GM12878 (cell line): ENCODE measurements at regions not wholly inside any gene's neighbourhood (a gene's known extent, or its start where the extent isn't known, plus 50 kb on each side); places are given as distances from the start of the nearest gene placed in this dataset.
"Not testable (repeated sequence)": the region's sequence is repeated elsewhere in the genome, so short reads cannot be mapped to it uniquely, and the experiment has no call there.

Experiments used
- ATAC-seq: fragments of 200-7000 bp; cut with Tn5 transposase; 3 replicates; pipeline ENCODE4 v1.9.1; 2020; ENCODE audit warnings: mild to moderate bottlenecking, moderate library complexity
- BruUV-seq: library from RNA; stranded (reverse); fragments of 400-500 nt; replicated peaks from 2 replicates; lab custom pipeline; 2021; lab: Mats Ljungman, UMichigan
- CTCF ChIA-PET: fragments of 300-600 bp; sonication (Branson Sonifier 250); formaldehyde crosslinking; extraction: SDS; loops from one replicate; lab custom pipeline; 2021; ENCODE audit warnings: inconsistent platforms; lab: Yijun Ruan, JAX
- POLR2A ChIA-PET: fragments of 350-600 bp; formaldehyde crosslinking; extraction: SDS; loops from one replicate; lab custom pipeline; 2021; ENCODE audit warnings: inconsistent platforms; lab: Charles Lee
- RAD21 ChIA-PET: fragments of 300-600 bp; sonication (Branson Sonifier 250); formaldehyde crosslinking; loops from one replicate; lab custom pipeline; 2023; ENCODE audit warnings: antibody characterized with exemption; ENCODE audit not compliant: unreplicated experiment; lab: Charles Lee
- SMC1A ChIA-PET: fragments of 300-600 bp; sonication (Branson Sonifier 250); formaldehyde crosslinking; loops from one replicate; lab custom pipeline; 2023; ENCODE audit not compliant: unreplicated experiment, uncharacterized antibody; lab: Charles Lee
- DNase-seq: peaks from one replicate; pipeline ENCODE4 v3.0.0-alpha.2; 2011; ENCODE audit warnings: low read depth, low spot score
- FAIRE-seq: peaks from 3 replicates; lab custom pipeline; 2011; peaks lifted over from hg19 to GRCh38; lab: Jason Lieb, UNC
- H2AFZ ChIP-seq: 2 replicates; pipeline ENCODE4 v1.6.0; 2011; ENCODE audit warnings: low read depth, low read length, control low read depth; ENCODE audit not compliant: control insufficient read depth
- H3K27ac ChIP-seq: 2 replicates; pipeline ENCODE4 v1.5.1; 2011; ENCODE audit warnings: control low read depth; ENCODE audit not compliant: control insufficient read depth, insufficient read depth
- H3K27me3 ChIP-seq, 2 experiments: replicated peaks in 1 of 2; 2 replicates each; pipeline versions ENCODE4 v1.6.0 to v1.6.1; 2011; ENCODE audit warnings: low read length in 1 of 2; ENCODE audit not compliant: control insufficient read depth in 2 of 2, insufficient read depth in 2 of 2
- H3K36me3 ChIP-seq, 2 experiments: 2 replicates each; pipeline ENCODE4 v1.5.1; 2011; ENCODE audit warnings: low read length in 1 of 2; ENCODE audit not compliant: control insufficient read depth in 2 of 2, insufficient read depth in 2 of 2
- H3K4me1 ChIP-seq: 2 replicates; pipeline ENCODE4 v1.6.1; 2011; ENCODE audit warnings: mild to moderate bottlenecking, low read length, moderate library complexity, mixed read lengths; ENCODE audit not compliant: control insufficient read depth, insufficient read depth
- H3K4me2 ChIP-seq: 2 replicates; pipeline ENCODE4 v1.6.0; 2011; ENCODE audit warnings: control low read depth; ENCODE audit not compliant: control insufficient read depth, insufficient read depth
- H3K4me3 ChIP-seq: fragments of 200-600 bp; sonication (generic); 2 replicates; pipeline ENCODE4 v1.5.1; 2016
- H3K79me2 ChIP-seq: 2 replicates; pipeline ENCODE4 v1.6.0; 2011; ENCODE audit warnings: low read length; ENCODE audit not compliant: control insufficient read depth, insufficient read depth
- H3K9ac ChIP-seq: 2 replicates; pipeline ENCODE4 v1.8.0; 2011; ENCODE audit warnings: low read length, control low read depth, mixed read lengths; ENCODE audit not compliant: control insufficient read depth, insufficient read depth
- H3K9me3 ChIP-seq: replicated peaks from 3 replicates; pipeline ENCODE4 v1.5.1; 2011; ENCODE audit warnings: mild to moderate bottlenecking, low read length; ENCODE audit not compliant: control insufficient read depth, insufficient read depth
- H4K20me1 ChIP-seq: 2 replicates; pipeline ENCODE4 v1.6.0; 2011; ENCODE audit not compliant: control insufficient read depth, insufficient read depth
- TAF1 ChIP-seq: IDR thresholded peaks from 2 replicates; pipeline ENCODE4 v1.6.1; 2011; ENCODE audit warnings: mild to moderate bottlenecking, low read depth, low read length, borderline replicate concordance
- WGBS: methylation state at CpG from one replicate; pipeline ENCODE4 v1.1.6; 2016; ENCODE audit warnings: low lambda C conversion rate; ENCODE audit not compliant: insufficient replicate concordance, insufficient coverage; ENCODE audit errors: missing lambda C conversion rate; 5-methylcytosine and 5-hydroxymethylcytosine counted together
- in situ Hi-C: fragments of 300-500 bp; cut with MboI; formaldehyde crosslinking; loops from 9 replicates; pipeline ENCODE4 v1.14.3; 2018; ENCODE audit warnings: mixed read lengths
- intact Hi-C: fragments of 100-400 bp; cut with micrococcal nuclease; formaldehyde crosslinking; loops from one replicate; pipeline ENCODE4 v1.14.2; 2022; ENCODE audit not compliant: unreplicated experiment

DNA sequence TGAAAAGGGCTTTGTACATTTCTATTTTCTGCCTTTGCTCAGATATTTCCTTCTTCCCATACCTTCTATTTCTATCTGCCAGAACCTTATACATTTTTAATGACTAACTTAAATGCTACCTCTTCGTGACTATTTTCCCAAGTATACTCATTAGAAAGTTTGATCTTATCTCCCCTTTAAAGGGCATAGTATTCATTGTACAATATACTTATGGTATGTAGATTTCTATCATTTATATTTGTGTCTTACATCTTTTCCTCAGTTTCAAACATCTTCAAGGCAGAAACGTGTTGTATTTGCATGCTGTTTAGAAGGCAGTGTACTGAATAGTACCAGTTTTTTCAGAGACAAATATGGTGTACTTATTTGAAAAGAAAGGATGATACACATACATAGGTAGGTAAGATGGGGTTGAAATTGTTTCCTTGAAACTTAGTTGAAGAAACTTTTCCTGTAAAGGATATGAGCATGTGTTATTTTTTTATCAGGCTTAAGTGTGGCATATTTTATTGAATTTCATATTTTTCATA is 518.1 kb upstream of the NUDT12 start:
- ATAC-seq = no peak
- H3K4me2 ChIP-seq = no peak overlapping the region
- H2AFZ ChIP-seq = no peak overlapping the region
- ChIA-PET POLR2A (no interaction called here), RAD21 (no interaction called here)
- H3K36me3 ChIP-seq = no peaks in the 10 kb centered on the region
- in situ Hi-C loops = no loop called here
- no peak overlapping the region for H3K9ac ChIP-seq
- H3K27ac ChIP-seq = no peak overlapping the region
- H3K4me3 ChIP-seq = no peak overlapping the region
- TF ChIP-seq TAF1 = no peak
- TF ChIP-seq, all 136 proteins: peak for 0
- Histone ChIP-seq H4K20me1 (no peaks in the 10 kb centered on the region), H3K9me3 (no peaks in the 10 kb centered on the region), H3K4me1 (no peaks in the 10 kb centered on the region), H3K79me2 (no peaks in the 10 kb centered on the region), H3K27me3 (no peaks in the 10 kb centered on the region)
- CTCF ChIA-PET = no interaction called here
- WGBS = 0% methylated on average over 2 of the region's 2 CpGs
- FAIRE-seq = no peak
- SMC1A ChIA-PET = interaction anchor here (0.6 to 1.0 kb wide), 3 partner anchors 27 to 624 kb away, joined by 3 to 4 read pairs (median 3); no protein-coding TSS in a partner anchor
- DNase-seq = no peak
- BruUV-seq = no TSS peak
- intact Hi-C loops = no loop called here

DNA sequence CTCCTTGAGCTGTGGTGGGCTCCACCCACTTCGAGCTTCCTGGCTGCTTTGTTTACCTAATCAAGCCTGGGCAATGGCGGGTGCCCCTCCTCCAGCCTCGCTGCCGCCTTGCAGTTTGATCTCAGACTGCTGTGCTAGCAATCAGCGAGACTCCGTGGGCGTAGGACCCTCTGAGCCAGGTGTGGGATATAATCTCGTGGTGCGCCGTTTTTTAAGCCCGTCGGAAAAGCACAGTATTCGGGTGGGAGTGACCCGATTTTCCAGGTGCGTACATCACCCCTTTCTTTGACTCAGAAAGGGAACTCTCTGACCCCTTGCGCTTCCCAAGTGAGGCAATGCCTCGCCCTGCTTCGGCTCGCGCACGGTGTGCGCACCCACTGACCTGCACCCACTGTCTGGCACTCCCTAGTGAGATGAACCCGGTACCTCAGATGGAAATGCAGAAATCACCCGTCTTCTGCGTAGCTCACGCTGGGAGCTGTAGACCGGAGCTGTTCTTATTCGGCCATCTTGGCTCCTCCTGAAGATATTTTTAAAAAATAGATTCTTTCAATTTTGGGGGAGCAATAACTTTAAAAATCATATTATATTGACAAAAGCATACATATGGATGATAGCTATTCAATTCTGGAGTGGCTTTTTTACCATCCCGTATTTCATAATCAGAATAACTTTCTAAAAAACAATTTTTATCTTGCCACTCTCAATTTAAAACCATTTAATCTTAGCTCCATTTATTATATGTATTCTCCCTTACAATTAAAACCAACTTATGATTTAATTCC is 517.5 kb upstream of the NUDT12 start:
- H3K4me3 ChIP-seq, H3K27me3 ChIP-seq, POLR2A ChIA-PET, ATAC-seq, H3K4me2 ChIP-seq, H3K9ac ChIP-seq, intact Hi-C loops, H3K79me2 ChIP-seq, BruUV-seq, DNase-seq, H3K4me1 ChIP-seq, H3K36me3 ChIP-seq, CTCF ChIA-PET, H2AFZ ChIP-seq, in situ Hi-C loops, FAIRE-seq, RAD21 ChIA-PET, H3K9me3 ChIP-seq, H4K20me1 ChIP-seq, H3K27ac ChIP-seq: not testable (repeated sequence)
- WGBS = 59% methylated on average over 20 of the region's 29 CpGs
- SMC1A ChIA-PET = interaction anchor here (0.6 to 1.0 kb wide), 3 partner anchors 27 to 625 kb away, joined by 3 to 4 read pairs (median 3); no protein-coding TSS in a partner anchor
